HG03066 (cell line): ENCODE measurements at regions not wholly inside any gene's neighbourhood (a gene's known extent, or its start where the extent isn't known, plus 50 kb on each side); places are given as distances from the start of the nearest gene placed in this dataset.

Experiments
- ATAC-seq: cut with Tn5 transposase; IDR thresholded peaks from one replicate; pipeline ENCODE4 v1.9.1; 2021; ENCODE audit warnings: low read depth; ENCODE audit not compliant: unreplicated experiment

GRCh38 chr3:113051787-113052186 is 61.0 kb downstream of the GTPBP8 start:
- ATAC-seq, result no peak

GRCh38 chr3:113053169-113053568 is 62.4 kb downstream of the GTPBP8 start:
- no peak for ATAC-seq

DNA sequence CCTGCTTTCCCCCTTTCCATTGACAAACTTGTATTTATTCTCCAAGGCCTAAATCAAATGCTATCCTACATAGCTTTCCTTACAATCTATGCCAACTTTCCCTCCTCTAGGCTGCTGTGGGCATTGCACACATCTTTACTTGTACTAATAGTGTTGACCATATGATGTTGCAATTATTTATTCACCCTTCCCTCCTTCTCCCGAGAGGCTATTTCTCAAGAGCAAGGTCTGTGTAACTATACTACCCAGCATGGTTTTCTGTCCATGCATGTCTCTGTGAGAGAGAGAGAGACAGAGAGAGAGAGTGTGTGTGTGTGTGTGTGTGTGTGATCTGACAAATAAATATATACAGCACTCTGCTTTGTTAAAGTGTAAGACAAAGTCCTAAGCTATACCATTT is 63.8 kb downstream of the GTPBP8 start:
- no peak for ATAC-seq

- no peak for ATAC-seq
These were observed 64.4 kb downstream of the GTPBP8 start for GRCh38 chr3:113055201-113055600.

GRCh38 chr3:113055961-113056360 is 65.2 kb downstream of the GTPBP8 start:
- ATAC-seq, result no peak

DNA sequence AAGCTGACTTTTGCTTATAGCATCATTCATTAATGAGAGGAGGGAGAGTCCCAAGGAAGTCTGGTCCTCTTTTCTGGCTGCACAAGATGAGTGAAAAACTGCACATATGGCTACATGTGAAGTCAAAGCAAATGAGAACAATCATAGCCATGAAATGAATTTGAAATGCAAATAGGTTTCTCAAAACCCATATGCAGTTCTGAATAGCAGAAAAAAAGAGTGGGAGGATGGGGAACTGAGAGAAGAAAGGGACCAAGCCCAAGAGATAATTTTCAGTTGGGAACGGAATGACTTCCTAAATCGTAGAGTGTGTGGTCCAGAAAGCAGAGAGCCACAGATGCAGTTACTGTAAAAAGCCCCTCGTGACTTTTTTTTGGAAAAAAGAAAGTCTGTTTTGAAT is 66.3 kb downstream of the GTPBP8 start:
- ATAC-seq, result peak; percentile 86

- no peak for ATAC-seq
These were observed 67.4 kb downstream of the GTPBP8 start for GRCh38 chr3:113058188-113058587.

DNA sequence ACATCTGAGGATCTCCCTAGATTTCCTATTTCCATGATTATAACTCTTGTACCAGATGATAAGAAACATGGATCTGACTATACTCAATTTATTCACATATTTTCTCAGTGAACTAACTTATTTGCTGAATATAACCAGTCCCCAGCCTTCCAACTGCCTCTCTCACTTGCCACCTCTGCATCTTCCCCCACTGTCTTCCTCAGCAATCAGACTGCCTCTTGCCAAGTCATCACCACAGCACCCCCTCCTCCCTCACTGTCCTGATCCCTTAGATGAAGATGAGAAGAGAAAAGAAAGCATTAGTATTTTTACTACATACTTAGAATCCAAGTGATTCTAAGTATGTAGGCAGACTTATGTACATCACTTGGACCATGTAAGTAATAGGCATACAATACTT is 71.9 kb downstream of the GTPBP8 start:
- no peak for ATAC-seq

GRCh38 chr3:113063126-113063894 is 72.5 kb downstream of the GTPBP8 start:
- ATAC-seq, result no peak

DNA sequence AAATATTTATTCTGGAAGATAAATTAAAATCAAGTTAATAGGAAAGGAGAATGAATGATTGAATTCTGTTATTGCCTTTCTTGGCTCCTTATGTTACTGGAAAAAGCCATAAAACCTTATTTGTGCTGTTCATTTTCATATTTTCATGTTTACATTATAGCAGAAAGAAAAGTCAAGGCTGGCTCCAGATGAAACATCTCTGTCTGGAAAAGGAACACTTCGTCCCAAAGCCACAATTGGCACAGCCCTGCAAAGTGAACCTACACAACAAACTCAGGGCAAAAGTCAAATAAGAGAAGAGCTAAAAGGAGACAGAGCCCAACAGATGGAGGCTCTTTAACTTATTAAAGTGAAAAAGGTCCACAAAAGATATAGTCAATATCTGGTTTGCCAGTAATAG is 73.4 kb downstream of the GTPBP8 start:
- no peak for ATAC-seq

DNA sequence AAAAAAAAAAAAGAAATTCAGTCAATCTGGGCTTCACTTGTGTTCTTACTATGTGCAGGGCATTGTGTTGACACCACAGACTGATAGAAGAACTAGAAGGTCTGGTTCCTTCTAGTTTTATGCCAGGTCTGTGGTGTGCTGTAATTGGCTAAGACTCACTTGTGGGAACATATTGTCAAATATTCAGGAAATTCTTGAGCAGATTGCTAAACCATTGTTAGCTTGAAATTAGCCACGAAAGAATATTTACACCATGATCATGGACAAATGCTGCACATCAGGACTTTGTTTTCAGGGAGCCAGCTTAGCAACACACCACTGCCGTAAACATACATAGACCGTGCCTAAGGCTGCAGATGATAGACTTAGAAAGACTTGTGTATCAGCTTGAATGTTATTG is 74.6 kb downstream of the GTPBP8 start:
- ATAC-seq, result no peak

- ATAC-seq, result no peak
These were observed 79.4 kb downstream of the GTPBP8 start for GRCh38 chr3:113070072-113070640.

- ATAC-seq, result peak; percentile 99
These were observed 79.9 kb downstream of the GTPBP8 start for GRCh38 chr3:113070681-113071113.

- no peak for ATAC-seq
These were observed 84.8 kb downstream of the GTPBP8 start for GRCh38 chr3:113075588-113075987.

GRCh38 chr3:113079218-113079961 is 88.6 kb downstream of the GTPBP8 start:
- peak; percentile 87 for ATAC-seq

DNA sequence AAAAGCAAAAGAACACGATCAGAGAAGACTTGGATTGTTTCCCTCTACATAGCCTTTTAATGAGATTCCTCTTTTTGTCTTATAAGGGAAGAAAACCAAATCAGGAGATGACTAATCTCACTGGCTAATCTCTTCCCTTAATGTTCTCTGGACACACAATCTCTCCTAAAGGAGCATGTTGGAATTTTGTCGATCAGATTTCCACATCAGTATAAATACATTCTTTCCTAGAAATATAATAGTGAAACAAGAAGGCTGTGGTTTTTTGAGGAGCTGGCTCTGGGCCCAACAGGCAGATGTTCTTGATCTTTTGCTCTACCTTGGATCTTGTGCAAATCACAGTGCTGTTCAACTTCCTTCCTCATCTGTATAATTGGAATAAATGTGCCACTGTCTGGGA is 94.0 kb downstream of the GTPBP8 start:
- no peak for ATAC-seq

DNA sequence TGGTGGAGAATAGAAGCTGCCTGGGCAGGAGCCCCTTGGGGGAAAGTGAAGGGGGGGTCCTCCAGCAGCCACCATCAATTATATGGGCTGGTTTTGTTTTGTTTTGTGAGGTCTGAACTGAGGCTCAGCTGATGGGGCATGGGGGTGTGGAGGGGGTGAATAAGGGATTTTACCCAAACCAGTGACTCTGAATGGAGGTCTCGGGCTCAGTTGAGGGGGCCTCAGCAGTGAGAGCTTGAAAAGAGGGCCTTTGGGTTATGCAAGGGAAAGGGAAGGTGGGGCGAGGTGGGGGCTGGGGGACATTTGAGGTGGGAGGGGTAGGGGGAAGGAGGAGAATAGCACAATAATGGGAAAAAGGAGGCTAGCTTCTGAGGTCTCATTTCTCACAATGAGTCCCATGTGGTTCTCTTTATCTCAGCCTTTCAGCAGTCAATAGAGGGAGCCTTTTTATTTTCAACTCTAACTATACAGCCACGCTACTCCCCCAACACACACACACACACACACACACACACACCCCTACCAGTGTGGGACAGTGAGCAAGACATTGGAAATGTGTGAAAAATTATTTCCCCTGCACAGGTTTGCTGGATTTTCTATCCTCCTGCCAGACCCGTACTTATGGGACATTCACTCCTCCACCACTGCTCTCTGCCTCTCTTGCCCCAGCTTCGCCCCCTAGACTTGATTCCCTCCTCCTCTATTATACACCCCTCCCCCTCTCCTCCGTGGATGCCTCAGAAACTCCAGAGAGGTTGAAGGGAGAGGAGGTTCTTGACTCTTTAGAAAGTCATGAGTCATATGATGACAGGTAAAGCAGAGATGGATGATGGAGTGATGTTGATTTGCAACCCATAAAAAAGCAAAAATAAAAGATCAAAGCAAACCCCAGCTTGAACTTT is 96.0 kb downstream of the GTPBP8 start:
- ATAC-seq, result no peak

- ATAC-seq, result no peak
These were observed 97.8 kb downstream of the GTPBP8 start for GRCh38 chr3:113088616-113089015.

DNA sequence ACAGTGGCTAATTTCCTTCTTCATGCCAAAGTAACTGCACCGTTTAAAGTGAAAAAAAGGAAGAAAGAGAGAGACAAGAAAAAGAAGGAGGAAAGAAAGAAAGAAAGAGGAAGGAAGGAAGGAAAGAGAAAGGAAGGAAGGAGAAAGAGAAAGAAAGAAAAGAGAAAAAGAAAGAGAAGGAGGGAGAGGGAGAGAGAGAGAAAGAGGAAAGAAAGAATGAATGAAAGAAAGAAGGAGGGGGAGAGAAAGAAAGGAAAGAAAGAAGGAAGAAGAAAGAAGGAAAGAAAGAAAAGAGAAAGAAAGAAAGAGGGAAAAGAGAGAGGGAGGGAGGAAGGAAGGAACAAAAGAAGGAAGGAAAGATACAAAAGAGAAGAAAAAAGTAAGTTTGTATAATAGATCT is 100.6 kb downstream of the GTPBP8 start:
- ATAC-seq, result no peak

GRCh38 chr3:113092746-113093145 is 102.0 kb downstream of the GTPBP8 start:
- no peak for ATAC-seq
